Mammary epithelial cell (primary cell): ENCODE measurements at regions not wholly inside any gene's neighbourhood (a gene's known extent, or its start where the extent isn't known, plus 50 kb on each side); places are given as distances from the start of the nearest gene placed in this dataset.

ENCODE experiments used
- CTCF ChIP-seq, 2 donors: IDR thresholded peaks in 1 of 2; conservative IDR thresholded peaks in 1 of 2; 2 replicates each; pipeline ENCODE4 v1.5.1; 2011 to 2012; ENCODE audit warnings: inconsistent platforms in 2 of 2, low read length in 2 of 2, mild to moderate bottlenecking in 2 of 2, control low read depth in 1 of 2, low read depth in 1 of 2; ENCODE audit not compliant: insufficient read depth in 1 of 2; ENCODE audit errors: extremely low read depth in 1 of 2
- EZH2 ChIP-seq: IDR thresholded peaks from 2 replicates; pipeline ENCODE4 v1.6.1; 2012; ENCODE audit warnings: low read length, inconsistent platforms, borderline replicate concordance

- TF ChIP-seq CTCF (conservative IDR thresholded peaks at IDR 0.05 in 1 of 2, IDR thresholded peaks at IDR 0.05 in 1 of 2; ENCODE audit: extremely low read depth in 1 of 2, insufficient read depth in 1 of 2, low read depth in 1 of 2, low read length in 2 of 2) (no peak), EZH2 (no peak)
Measured at GRCh38 chr13:76638181-76638580, 248.0 kb downstream of the KCTD12 start.
